NT2/D1 (cell line): ENCODE measurements at regions not wholly inside any gene's neighbourhood (a gene's known extent, or its start where the extent isn't known, plus 50 kb on each side); places are given as distances from the start of the nearest gene placed in this dataset.

ENCODE experiments used
- SUZ12 ChIP-seq: IDR thresholded peaks from 2 replicates; pipeline ENCODE4 v1.6.1; 2011; ENCODE audit not compliant: insufficient read length, insufficient read depth; ENCODE audit errors: extremely low read depth
- ZNF274 ChIP-seq: IDR thresholded peaks from 2 replicates; pipeline ENCODE4 v1.6.1; 2011; ENCODE audit warnings: mild to moderate bottlenecking, low read depth, low read length

- no peak for TF ChIP-seq SUZ12
- no peak for TF ChIP-seq ZNF274
These were observed 270.8 kb upstream of the AGAP1 start for GRCh38 chr2:235223011-235223410.
